AG04450 (cell line): ENCODE measurements at regions not wholly inside any gene's neighbourhood (a gene's known extent, or its start where the extent isn't known, plus 50 kb on each side); places are given as distances from the start of the nearest gene placed in this dataset.

Experiments used
- CTCF ChIA-PET: fragments of 300-600, 350-600 bp; formaldehyde crosslinking; extraction: SDS; loops from one replicate; lab custom pipeline; 2022; ENCODE audit warnings: antibody characterized with exemption, inconsistent platforms; lab: Charles Lee
- POLR2A ChIA-PET: fragments of 350-600 bp; formaldehyde crosslinking; extraction: SDS; loops from one replicate; lab custom pipeline; 2021; ENCODE audit warnings: antibody characterized with exemption, inconsistent platforms; lab: Yijun Ruan, JAX
- DNase-seq: peaks from one replicate; pipeline ENCODE4 v3.0.0-alpha.2; 2011; ENCODE audit warnings: low read depth, low spot score
- H3K27ac ChIP-seq: one replicate; pipeline ENCODE4 v1.5.1; 2012; ENCODE audit warnings: low read depth, low read length, control low read depth
- H3K27me3 ChIP-seq: one replicate; pipeline ENCODE4 v1.6.0; 2012; ENCODE audit warnings: low read length; ENCODE audit not compliant: control insufficient read depth, insufficient read depth
- H3K4me3 ChIP-seq: 2 replicates; pipeline ENCODE4 v1.5.1; 2011; ENCODE audit warnings: mild to moderate bottlenecking, low read depth, low read length, control low read depth
- H3K9me3 ChIP-seq: 2 replicates; pipeline ENCODE4 v1.5.1; 2012; ENCODE audit warnings: low read length; ENCODE audit not compliant: control insufficient read depth, insufficient read depth
- CTCF ChIP-seq: IDR thresholded peaks from 2 replicates; pipeline ENCODE4 v1.5.1; 2011; ENCODE audit warnings: low read depth, low read length, control low read depth, inconsistent platforms

GRCh38 chr10:113420733-113421675 lies 131.8 kb upstream of the HABP2 start:
- POLR2A ChIA-PET = no interaction called here
- no peaks in the 10 kb centered on the region for H3K9me3 ChIP-seq
- no peaks in the 10 kb centered on the region for H3K27me3 ChIP-seq
- no peak overlapping the region for H3K27ac ChIP-seq
- H3K4me3 ChIP-seq = no peak overlapping the region
- CTCF ChIA-PET = no interaction called here
- DNase-seq = no peak
- no peak for TF ChIP-seq CTCF

- ChIA-PET CTCF (no interaction called here), POLR2A (no interaction called here)
- H3K9me3 ChIP-seq = no peaks in the 10 kb centered on the region
- H3K27ac ChIP-seq = no peak overlapping the region
- no peaks in the 10 kb centered on the region for H3K27me3 ChIP-seq
- H3K4me3 ChIP-seq = no peak overlapping the region
- no peak for DNase-seq
- TF ChIP-seq CTCF = no peak
These were observed 130.5 kb upstream of the HABP2 start for GRCh38 chr10:113422371-113422770.

- no peak for DNase-seq
- TF ChIP-seq CTCF = no peak
- Histone ChIP-seq H3K27ac (no peak overlapping the region), H3K27me3 (no peaks in the 10 kb centered on the region), H3K9me3 (no peaks in the 10 kb centered on the region), H3K4me3 (no peak overlapping the region)
- CTCF ChIA-PET = no interaction called here
- POLR2A ChIA-PET = no interaction called here
These were observed 128.7 kb upstream of the HABP2 start for GRCh38 chr10:113423981-113424721.

GRCh38 chr10:113425008-113425407 lies 127.8 kb upstream of the HABP2 start:
- CTCF ChIA-PET = no interaction called here

More at GRCh38 chr10:113425008-113425407, 127.8 kb upstream of the HABP2 start:
- no peaks in the 10 kb centered on the region for H3K27me3 ChIP-seq
- H3K27ac ChIP-seq = no peak overlapping the region
- no peak for DNase-seq
- no peak overlapping the region for H3K4me3 ChIP-seq
- H3K9me3 ChIP-seq = no peaks in the 10 kb centered on the region
- TF ChIP-seq CTCF = no peak
- POLR2A ChIA-PET = no interaction called here
